A549 (cell line): ENCODE measurements at regions not wholly inside any gene's neighbourhood (a gene's known extent, or its start where the extent isn't known, plus 50 kb on each side); places are given as distances from the start of the nearest gene placed in this dataset.

ENCODE experiments used
- ATAC-seq, 2 experiments: fragments of 200-7000 bp in 1 of 2; fragments of >200 bp in 1 of 2; cut with Nextera tagmentation in 1 of 2; cut with Tn5 transposase in 1 of 2; 3 replicates each; pipeline versions ENCODE4 v1.8.0 to v1.9.1; 2018 to 2020; ENCODE audit warnings: mild to moderate bottlenecking in 1 of 2, moderate library complexity in 1 of 2
- CTCF ChIA-PET: fragments of 300-600 bp; sonication (Branson Sonifier 250); formaldehyde crosslinking; extraction: SDS; loops from one replicate; lab custom pipeline; 2021; ENCODE audit warnings: antibody characterized with exemption, inconsistent platforms; lab: Yijun Ruan, JAX
- POLR2A ChIA-PET: fragments of 350-600 bp; formaldehyde crosslinking; extraction: SDS; loops from one replicate; lab custom pipeline; 2021; ENCODE audit warnings: antibody characterized with exemption, inconsistent platforms; lab: Yijun Ruan, JAX
- DNase-seq, 2 experiments: peaks; one replicate each; pipeline versions ENCODE4 v3.0.0 to v3.0.0-alpha.2; 2011 to 2016; ENCODE audit warnings: low read depth in 1 of 2, low spot score in 1 of 2
- FAIRE-seq: peaks from 2 replicates; lab custom pipeline; 2011; peaks lifted over from hg19 to GRCh38; lab: Jason Lieb, UNC
- H3K27ac ChIP-seq, 2 experiments: fragments of >200 bp; sonication (Bioruptor Twin); formaldehyde crosslinking; 3 replicates each; pipeline ENCODE4 v1.5.1; 2016 to 2017
- H3K4me1 ChIP-seq: fragments of >200 bp; sonication (Bioruptor Twin); formaldehyde crosslinking; 3 replicates; pipeline ENCODE4 v1.6.1; 2016
- H3K4me2 ChIP-seq: fragments of >200 bp; sonication (Bioruptor Twin); formaldehyde crosslinking; 3 replicates; pipeline ENCODE4 v1.6.1; 2016
- H3K4me3 ChIP-seq: fragments of >200 bp; sonication (Bioruptor Twin); formaldehyde crosslinking; 3 replicates; pipeline ENCODE4 v1.5.1; 2016
- H3K9me3 ChIP-seq: fragments of >200 bp; sonication (Bioruptor Twin); formaldehyde crosslinking; 3 replicates; pipeline ENCODE4 v1.6.1; 2016
- BHLHE40 ChIP-seq: IDR thresholded peaks from 2 replicates; pipeline ENCODE4 v1.6.1; 2012; ENCODE audit warnings: low read depth, low read length, inconsistent platforms
- CHD4 ChIP-seq: fragments of 200-600 bp; sonication (generic); IDR thresholded peaks from 2 replicates; pipeline ENCODE4 v1.6.1; 2016; ENCODE audit warnings: antibody characterized with exemption, mild to moderate bottlenecking, borderline replicate concordance
- EHMT2 ChIP-seq: fragments of 200-600 bp; sonication (generic); IDR thresholded peaks from 2 replicates; pipeline ENCODE4 v1.6.1; 2016; ENCODE audit warnings: antibody characterized with exemption, low read depth, mild to moderate bottlenecking, moderate library complexity
- EP300 ChIP-seq, 2 experiments: fragments of >200 bp; sonication (Bioruptor Twin); formaldehyde crosslinking; IDR thresholded peaks; 2 replicates in 1 of 2; 3 replicates in 1 of 2; pipeline ENCODE4 v1.6.1; 2016 to 2017
- FOSB ChIP-seq: fragments of 250-450 bp; sonication (Bioruptor Pico); IDR thresholded peaks from 2 replicates; pipeline ENCODE4 v1.5.0; 2020; ENCODE audit warnings: mild to moderate bottlenecking, moderate library complexity
- FOSL2 ChIP-seq, 2 experiments: fragments of 450-650 bp in 1 of 2; fragments of >200 bp in 1 of 2; sonication (Bioruptor Twin) in 1 of 2; formaldehyde crosslinking; IDR thresholded peaks; 2 replicates each; pipeline versions ENCODE4 v1.5.0 to v1.6.1; 2016 to 2020; ENCODE audit warnings: mild to moderate bottlenecking in 1 of 2, moderate library complexity in 1 of 2
- FOXS1 ChIP-seq: fragments of 250-450 bp; sonication (Bioruptor Pico); IDR thresholded peaks from 2 replicates; pipeline ENCODE4 v1.5.0; 2020; ENCODE audit warnings: mild to moderate bottlenecking, moderate library complexity
- GATA3 ChIP-seq: IDR thresholded peaks from 2 replicates; pipeline ENCODE4 v1.6.1; 2012; ENCODE audit warnings: borderline replicate concordance
- HEYL ChIP-seq: fragments of 250-450 bp; sonication (Bioruptor Pico); IDR thresholded peaks from 2 replicates; pipeline ENCODE4 v1.8.0; 2021; ENCODE audit warnings: mild to moderate bottlenecking, moderate library complexity
- HOXA7 ChIP-seq: fragments of 250-450 bp; sonication (Bioruptor Pico); IDR thresholded peaks from 2 replicates; pipeline ENCODE4 v1.5.0; 2020; ENCODE audit warnings: mild to moderate bottlenecking, moderate library complexity
- HOXB13 ChIP-seq: fragments of 250-450 bp; sonication (Bioruptor Pico); IDR thresholded peaks from 2 replicates; pipeline ENCODE4 v1.5.0; 2020; ENCODE audit warnings: low read depth, mild to moderate bottlenecking, moderate library complexity
- JUN ChIP-seq, 2 experiments: fragments of >200 bp; sonication (Bioruptor Twin); formaldehyde crosslinking; IDR thresholded peaks; 2 replicates in 1 of 2; 3 replicates in 1 of 2; pipeline ENCODE4 v1.6.1; 2016 to 2017
- MAZ ChIP-seq: fragments of 150-350 bp; IDR thresholded peaks from 2 replicates; pipeline ENCODE4 v1.6.1; 2014; ENCODE audit warnings: antibody characterized with exemption, low read depth, low read length, borderline replicate concordance
- MYC ChIP-seq: IDR thresholded peaks from 2 replicates; pipeline ENCODE4 v1.6.1; 2012; ENCODE audit warnings: mild to moderate bottlenecking, inconsistent platforms, low read length, improper control_type of control experiment, borderline replicate concordance
- NR3C1 ChIP-seq: fragments of >200 bp; sonication (Bioruptor Twin); formaldehyde crosslinking; IDR thresholded peaks from 3 replicates; pipeline ENCODE4 v1.6.1; 2017
- RAD21 ChIP-seq, 2 experiments: fragments of >200 bp in 1 of 2; sonication (Bioruptor Twin) in 1 of 2; formaldehyde crosslinking in 1 of 2; IDR thresholded peaks in 1 of 2; conservative IDR thresholded peaks in 1 of 2; 2 replicates in 1 of 2; 3 replicates in 1 of 2; pipeline ENCODE4 v1.6.1; 2012 to 2018; ENCODE audit warnings: inconsistent platforms in 1 of 2
- TP53 ChIP-seq: fragments of 250-450 bp; sonication (Bioruptor Pico); IDR thresholded peaks from 2 replicates; pipeline ENCODE4 v1.5.0; 2021; ENCODE audit warnings: mild to moderate bottlenecking, moderate library complexity
- ZNF302 ChIP-seq: fragments of 250-450 bp; sonication (Bioruptor Pico); IDR thresholded peaks from 2 replicates; pipeline ENCODE4 v1.9.0; 2021; ENCODE audit warnings: inconsistent platforms, mild to moderate bottlenecking, moderate library complexity
- ZSCAN20 ChIP-seq: fragments of 250-450 bp; sonication (Bioruptor Pico); IDR thresholded peaks from 2 replicates; pipeline ENCODE4 v1.8.0; 2022; ENCODE audit warnings: mild to moderate bottlenecking, moderate library complexity
- WGBS: methylation state at CpG from one replicate; pipeline ENCODE4 v1.1.6; 2017; ENCODE audit errors: missing lambda C conversion rate; 5-methylcytosine and 5-hydroxymethylcytosine counted together
- TF ChIP-seq, protein P1 (sequence below): fragments of >200 bp; sonication (Bioruptor Twin); formaldehyde crosslinking; IDR thresholded peaks from 3 replicates; pipeline ENCODE4 v1.6.1; 2016
- TF ChIP-seq, protein P2 (sequence below): fragments of 450-650 bp; IDR thresholded peaks from 2 replicates; pipeline ENCODE4 v1.6.1; 2014; ENCODE audit warnings: antibody characterized with exemption
- TF ChIP-seq, protein P3 (sequence below): fragments of 250-450 bp; sonication (Bioruptor Pico); IDR thresholded peaks from 2 replicates; pipeline ENCODE4 v1.5.0; 2020; ENCODE audit warnings: low read depth, mild to moderate bottlenecking, moderate library complexity
- TF ChIP-seq, protein P4 (sequence below): IDR thresholded peaks from 2 replicates; pipeline ENCODE4 v1.6.1; 2012; ENCODE audit warnings: low read depth, borderline replicate concordance

DNA sequence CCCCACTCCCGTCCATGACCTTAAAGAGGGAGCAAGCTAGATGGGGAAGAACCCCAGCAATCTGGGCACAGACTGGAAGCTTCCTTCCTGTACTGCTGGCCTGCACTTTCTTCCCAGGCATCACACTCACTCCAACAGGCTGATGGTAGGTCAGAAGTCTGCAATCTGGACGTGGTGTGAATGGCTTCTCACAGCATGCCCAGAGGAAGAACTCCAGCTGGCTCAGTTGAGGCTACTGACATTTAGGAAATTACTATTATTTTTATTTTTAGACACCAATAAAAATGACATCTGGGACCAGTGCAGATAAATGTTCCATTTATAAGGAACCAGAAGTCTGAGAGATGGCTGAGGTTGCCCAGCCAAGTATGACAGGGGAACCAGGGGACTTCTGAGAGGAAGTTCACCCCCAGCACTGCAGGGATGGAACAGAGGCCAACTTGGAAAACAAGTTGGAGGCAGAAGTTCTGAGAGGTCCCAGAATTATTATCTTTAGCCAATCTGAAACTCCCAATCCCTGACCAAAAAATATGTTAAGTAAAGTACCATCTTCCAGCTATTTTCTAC is 163.8 kb upstream of the CTNNB1 start (continued):
- no peak for TF ChIP-seq HEYL (CRISPR knock-in tag)

DNA sequence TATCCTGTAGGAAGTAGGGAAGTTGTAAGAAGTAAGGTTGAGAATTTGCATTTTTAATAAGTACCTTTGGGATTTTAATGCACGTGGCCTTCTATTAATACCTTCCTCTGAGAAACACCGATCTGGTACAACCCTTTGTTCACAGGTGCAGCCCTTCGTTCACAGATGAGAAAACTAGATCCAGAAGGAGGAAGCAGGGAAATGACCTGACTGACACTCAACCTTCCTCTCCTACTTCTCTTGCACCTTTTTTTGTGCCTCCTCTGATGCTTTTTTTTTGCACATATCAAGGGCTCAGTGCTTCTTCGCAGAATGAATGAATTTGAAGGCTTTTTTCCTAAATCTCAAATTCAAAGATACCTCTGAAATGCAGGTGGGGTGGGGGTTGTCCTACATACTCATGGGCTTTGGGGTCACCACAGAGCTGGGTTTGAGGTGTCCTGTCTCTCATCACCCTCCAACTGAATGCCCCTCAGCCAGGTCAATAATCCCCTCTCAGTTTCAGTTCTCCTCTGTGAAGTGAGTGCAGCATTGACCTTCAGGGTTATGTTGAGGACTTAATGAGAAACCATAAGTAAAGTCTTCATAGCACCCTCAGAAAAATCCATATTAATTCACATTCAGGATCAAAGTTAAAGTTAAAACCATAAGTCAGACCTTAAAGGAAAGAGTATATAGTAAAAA is 161.5 kb upstream of the CTNNB1 start:
- WGBS = 21% methylated on average over 4 of the region's 4 CpGs
- ChIA-PET CTCF (no interaction called here), POLR2A (no interaction called here)
- H3K4me3 ChIP-seq = no peak overlapping the region
- no peak overlapping the region for H3K27ac ChIP-seq
- DNase-seq (no peak), ATAC-seq (no peak), FAIRE-seq (no peak)
- H3K9me3 ChIP-seq = no peaks in the 10 kb centered on the region
- no peak overlapping the region for H3K4me2 ChIP-seq
- TF ChIP-seq BHLHE40 (no peak), MYC (no peak), MAZ (no peak), FOSB (CRISPR knock-in tag) (no peak), RAD21 (conservative IDR thresholded peaks at IDR 0.05 in 1 of 2, IDR thresholded peaks at IDR 0.05 in 1 of 2) (no peak), EHMT2 (no peak)
- TF ChIP-seq, protein P1, sequence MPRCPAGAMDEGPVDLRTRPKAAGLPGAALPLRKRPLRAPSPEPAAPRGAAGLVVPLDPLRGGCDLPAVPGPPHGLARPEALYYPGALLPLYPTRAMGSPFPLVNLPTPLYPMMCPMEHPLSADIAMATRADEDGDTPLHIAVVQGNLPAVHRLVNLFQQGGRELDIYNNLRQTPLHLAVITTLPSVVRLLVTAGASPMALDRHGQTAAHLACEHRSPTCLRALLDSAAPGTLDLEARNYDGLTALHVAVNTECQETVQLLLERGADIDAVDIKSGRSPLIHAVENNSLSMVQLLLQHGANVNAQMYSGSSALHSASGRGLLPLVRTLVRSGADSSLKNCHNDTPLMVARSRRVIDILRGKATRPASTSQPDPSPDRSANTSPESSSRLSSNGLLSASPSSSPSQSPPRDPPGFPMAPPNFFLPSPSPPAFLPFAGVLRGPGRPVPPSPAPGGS = no peak
- TF ChIP-seq, protein P2, sequence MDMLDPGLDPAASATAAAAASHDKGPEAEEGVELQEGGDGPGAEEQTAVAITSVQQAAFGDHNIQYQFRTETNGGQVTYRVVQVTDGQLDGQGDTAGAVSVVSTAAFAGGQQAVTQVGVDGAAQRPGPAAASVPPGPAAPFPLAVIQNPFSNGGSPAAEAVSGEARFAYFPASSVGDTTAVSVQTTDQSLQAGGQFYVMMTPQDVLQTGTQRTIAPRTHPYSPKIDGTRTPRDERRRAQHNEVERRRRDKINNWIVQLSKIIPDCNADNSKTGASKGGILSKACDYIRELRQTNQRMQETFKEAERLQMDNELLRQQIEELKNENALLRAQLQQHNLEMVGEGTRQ = no peak
- no peaks in the 10 kb centered on the region for H3K4me1 ChIP-seq

DNA sequence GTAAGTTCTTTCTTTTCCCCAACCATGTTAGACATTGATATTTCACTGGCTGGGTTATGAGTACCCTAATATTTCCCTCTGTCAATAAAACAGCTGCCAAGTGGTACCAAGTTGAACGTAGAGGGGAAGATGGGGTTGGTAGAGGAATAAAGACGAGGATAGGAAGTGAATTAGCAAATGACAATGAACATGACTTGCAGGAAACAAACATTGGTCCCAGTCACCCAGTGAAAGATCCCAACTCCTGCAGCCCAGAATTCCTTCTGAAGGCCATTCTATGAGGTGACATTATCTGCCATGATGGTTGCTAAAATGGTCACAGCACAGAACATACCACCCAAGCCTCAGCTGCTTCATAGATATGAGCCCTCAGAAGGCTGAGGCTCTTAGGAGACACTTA is 159.0 kb upstream of the CTNNB1 start:
- Histone ChIP-seq H3K9me3 (no peaks in the 10 kb centered on the region), H3K27ac (no peak overlapping the region), H3K4me3 (no peak overlapping the region), H3K4me1 (no peaks in the 10 kb centered on the region), H3K4me2 (no peak overlapping the region)
- ChIA-PET CTCF (no interaction called here), POLR2A (no interaction called here)
- DNase-seq = no peak
- no peak for FAIRE-seq
- 30% methylated on average over 2 of the region's 2 CpGs for WGBS
- TF ChIP-seq, protein P3, sequence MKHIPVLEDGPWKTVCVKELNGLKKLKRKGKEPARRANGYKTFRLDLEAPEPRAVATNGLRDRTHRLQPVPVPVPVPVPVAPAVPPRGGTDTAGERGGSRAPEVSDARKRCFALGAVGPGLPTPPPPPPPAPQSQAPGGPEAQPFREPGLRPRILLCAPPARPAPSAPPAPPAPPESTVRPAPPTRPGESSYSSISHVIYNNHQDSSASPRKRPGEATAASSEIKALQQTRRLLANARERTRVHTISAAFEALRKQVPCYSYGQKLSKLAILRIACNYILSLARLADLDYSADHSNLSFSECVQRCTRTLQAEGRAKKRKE = no peak
- no peak for TF ChIP-seq FOSL2 (IDR thresholded peaks at IDR 0.05)
- no peak for TF ChIP-seq FOSL2 (CRISPR knock-in tag; IDR thresholded peaks at IDR 0.05)
- no peak for TF ChIP-seq CHD4
- TF ChIP-seq JUN (IDR thresholded peaks at IDR 0.05) = no peak
- no peak for TF ChIP-seq NR3C1
- no peak for TF ChIP-seq GATA3
- TF ChIP-seq BHLHE40 = no peak
- TF ChIP-seq FOXS1 (CRISPR knock-in tag) = no peak
- TF ChIP-seq, protein P4, sequence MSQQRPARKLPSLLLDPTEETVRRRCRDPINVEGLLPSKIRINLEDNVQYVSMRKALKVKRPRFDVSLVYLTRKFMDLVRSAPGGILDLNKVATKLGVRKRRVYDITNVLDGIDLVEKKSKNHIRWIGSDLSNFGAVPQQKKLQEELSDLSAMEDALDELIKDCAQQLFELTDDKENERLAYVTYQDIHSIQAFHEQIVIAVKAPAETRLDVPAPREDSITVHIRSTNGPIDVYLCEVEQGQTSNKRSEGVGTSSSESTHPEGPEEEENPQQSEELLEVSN = no peak
- TF ChIP-seq MAZ = no peak
- TF ChIP-seq TP53 (CRISPR knock-in tag) = no peak
- TF ChIP-seq EP300 (IDR thresholded peaks at IDR 0.05) = no peak
- no peak for TF ChIP-seq ZSCAN20 (CRISPR knock-in tag)
- TF ChIP-seq HEYL (CRISPR knock-in tag) = no peak
- no peak for TF ChIP-seq ZNF302 (CRISPR knock-in tag)
- TF ChIP-seq HOXA7 (CRISPR knock-in tag) = no peak
- no peak for TF ChIP-seq HOXB13 (CRISPR knock-in tag)
- ATAC-seq = no peak
